ENCODE measurements at regions not wholly inside any gene's neighbourhood (a gene's known extent, or its start where the extent isn't known, plus 50 kb on each side); places are given as distances from the start of the nearest gene placed in this dataset.

DNA sequence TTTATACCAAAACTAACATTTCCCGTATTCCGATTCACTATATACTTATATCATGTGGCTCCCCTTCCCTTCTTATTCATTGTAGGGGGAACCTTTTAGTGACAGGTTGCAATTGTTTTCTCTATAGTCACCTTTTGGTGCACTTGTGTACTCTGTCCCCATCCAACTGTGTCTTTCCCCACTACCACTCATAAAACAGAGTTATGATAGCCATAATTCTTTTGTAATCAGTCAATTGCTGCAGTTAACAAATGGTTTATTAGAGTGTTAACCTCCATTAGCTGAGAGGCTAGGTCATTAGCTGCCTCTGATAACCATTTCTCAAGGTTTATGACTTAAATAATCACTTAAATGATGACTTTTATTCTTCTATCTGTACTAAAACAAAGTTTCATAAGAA lies 338.1 kb upstream of the SEL1L start:
- no peak for DNase-seq
- Histone ChIP-seq H3K9me3 (replicated peaks in 1 of 2; ENCODE audit: control insufficient read depth in 1 of 2, insufficient read depth in 1 of 2, low read length in 2 of 2) (peaks cover 11 to 13% of the 10 kb centered on the region in 2 donors), H3K36me3 (replicated peaks in 1 of 2; ENCODE audit: control insufficient read depth in 1 of 2, insufficient read depth in 2 of 2, low read length in 2 of 2) (no peaks in the 10 kb centered on the region), H3K4me1 (ENCODE audit: control insufficient read depth in 1 of 2, insufficient read depth in 2 of 2, low read length in 2 of 2) (no peaks in the 10 kb centered on the region), H2AFZ (ENCODE audit: insufficient read depth, low read depth, low read length, poor library complexity, severe bottlenecking) (no peak overlapping the region), H3K27ac (ENCODE audit: low read depth in 1 of 2, low read length in 2 of 2) (no peak overlapping the region), H3K4me2 (replicated peaks; ENCODE audit: extremely low read depth, low read length, poor library complexity, severe bottlenecking) (no peak overlapping the region), H3K27me3 (ENCODE audit: control insufficient read depth in 2 of 2, insufficient read depth in 2 of 2, low read length in 2 of 2) (no peaks in the 10 kb centered on the region), H3K9ac (ENCODE audit: insufficient read depth, low read length, poor library complexity, severe bottlenecking) (no peak overlapping the region), H3K79me2 (ENCODE audit: insufficient read depth, low read length) (no peaks in the 10 kb centered on the region), H3K4me3 (replicated peaks in 1 of 3; ENCODE audit: low read depth in 2 of 3, low read length in 3 of 3) (no peak overlapping the region), H4K20me1 (ENCODE audit: insufficient read depth, low read length) (no peaks in the 10 kb centered on the region)
- peaks cover 6 to 27% (median 17%) of the 10 kb centered on the region in 7 donors for H3K9me3 Mint-ChIP-seq
- WGBS (ENCODE audit: insufficient coverage): no CpG with 5 or more reads among the region's 2 CpGs
- intact Hi-C loops (cut with micrococcal nuclease): no loop called here
- H3K27ac Mint-ChIP-seq: peak overlapping the region in 1 of 7 donors; percentile 57
- H3K4me3 Mint-ChIP-seq: no peak overlapping the region
- peaks cover 0 to 2% (median 0%) of the 10 kb centered on the region in 3 donors for H3K27me3 Mint-ChIP-seq (ENCODE audit: low read depth in 3 of 3)
- no peaks in the 10 kb centered on the region for H3K36me3 Mint-ChIP-seq
- no peaks in the 10 kb centered on the region for H3K4me1 Mint-ChIP-seq
- TF ChIP-seq, protein P1, sequence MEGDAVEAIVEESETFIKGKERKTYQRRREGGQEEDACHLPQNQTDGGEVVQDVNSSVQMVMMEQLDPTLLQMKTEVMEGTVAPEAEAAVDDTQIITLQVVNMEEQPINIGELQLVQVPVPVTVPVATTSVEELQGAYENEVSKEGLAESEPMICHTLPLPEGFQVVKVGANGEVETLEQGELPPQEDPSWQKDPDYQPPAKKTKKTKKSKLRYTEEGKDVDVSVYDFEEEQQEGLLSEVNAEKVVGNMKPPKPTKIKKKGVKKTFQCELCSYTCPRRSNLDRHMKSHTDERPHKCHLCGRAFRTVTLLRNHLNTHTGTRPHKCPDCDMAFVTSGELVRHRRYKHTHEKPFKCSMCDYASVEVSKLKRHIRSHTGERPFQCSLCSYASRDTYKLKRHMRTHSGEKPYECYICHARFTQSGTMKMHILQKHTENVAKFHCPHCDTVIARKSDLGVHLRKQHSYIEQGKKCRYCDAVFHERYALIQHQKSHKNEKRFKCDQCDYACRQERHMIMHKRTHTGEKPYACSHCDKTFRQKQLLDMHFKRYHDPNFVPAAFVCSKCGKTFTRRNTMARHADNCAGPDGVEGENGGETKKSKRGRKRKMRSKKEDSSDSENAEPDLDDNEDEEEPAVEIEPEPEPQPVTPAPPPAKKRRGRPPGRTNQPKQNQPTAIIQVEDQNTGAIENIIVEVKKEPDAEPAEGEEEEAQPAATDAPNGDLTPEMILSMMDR (IDR thresholded peaks at IDR 0.05): no peak

DNA sequence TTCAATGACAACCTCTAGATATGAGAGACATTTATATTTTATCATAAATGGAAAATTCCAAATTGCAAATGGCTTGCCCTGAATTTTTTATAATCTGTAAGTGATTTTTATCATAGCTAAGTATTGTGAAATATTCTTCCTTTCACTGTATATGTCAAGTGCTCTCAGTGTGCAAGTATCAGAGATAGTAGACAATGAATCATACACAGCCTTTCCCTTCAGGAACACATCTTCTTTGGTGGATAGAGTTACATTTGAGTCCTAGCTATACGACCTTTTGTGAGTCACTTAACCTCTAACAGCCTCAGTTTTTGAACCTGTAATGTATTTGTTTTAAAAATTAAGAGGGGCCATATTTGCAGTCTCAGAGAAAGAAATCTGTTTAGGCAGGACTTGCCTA lies 350.7 kb upstream of the SEL1L start:
- Mint-ChIP-seq H3K27me3 (ENCODE audit: low read depth in 3 of 3) (no peaks in the 10 kb centered on the region), H3K4me1 (no peaks in the 10 kb centered on the region), H3K36me3 (no peaks in the 10 kb centered on the region), H3K9me3 (peaks cover 0 to 9% (median 3%) of the 10 kb centered on the region in 7 donors), H3K27ac (no peak overlapping the region), H3K4me3 (no peak overlapping the region)
- intact Hi-C loops (cut with micrococcal nuclease): no loop called here
- Histone ChIP-seq H2AFZ (ENCODE audit: insufficient read depth, low read depth, low read length, poor library complexity, severe bottlenecking) (no peak overlapping the region), H3K79me2 (ENCODE audit: insufficient read depth, low read length) (no peaks in the 10 kb centered on the region), H3K27me3 (ENCODE audit: control insufficient read depth in 2 of 2, insufficient read depth in 2 of 2, low read length in 2 of 2) (no peaks in the 10 kb centered on the region), H3K9me3 (replicated peaks in 1 of 2; ENCODE audit: control insufficient read depth in 1 of 2, insufficient read depth in 1 of 2, low read length in 2 of 2) (peaks cover 0 to 2% of the 10 kb centered on the region in 2 donors), H3K36me3 (replicated peaks in 1 of 2; ENCODE audit: control insufficient read depth in 1 of 2, insufficient read depth in 2 of 2, low read length in 2 of 2) (no peaks in the 10 kb centered on the region), H3K9ac (ENCODE audit: insufficient read depth, low read length, poor library complexity, severe bottlenecking) (no peak overlapping the region), H3K4me2 (replicated peaks; ENCODE audit: extremely low read depth, low read length, poor library complexity, severe bottlenecking) (no peak overlapping the region), H3K4me3 (replicated peaks in 1 of 3; ENCODE audit: low read depth in 2 of 3, low read length in 3 of 3) (no peak overlapping the region), H4K20me1 (ENCODE audit: insufficient read depth, low read length) (no peaks in the 10 kb centered on the region), H3K4me1 (ENCODE audit: control insufficient read depth in 1 of 2, insufficient read depth in 2 of 2, low read length in 2 of 2) (no peaks in the 10 kb centered on the region), H3K27ac (ENCODE audit: low read depth in 1 of 2, low read length in 2 of 2) (no peak overlapping the region)
- no CpG with 5 or more reads among the region's 1 CpG for WGBS (ENCODE audit: insufficient coverage)
- TF ChIP-seq, protein P1 (IDR thresholded peaks at IDR 0.05): no peak
- no peak for DNase-seq

Data from CD14-positive monocyte (primary cell).